ENCODE measurements at regions not wholly inside any gene's neighbourhood (a gene's known extent, or its start where the extent isn't known, plus 50 kb on each side); places are given as distances from the start of the nearest gene placed in this dataset.

DNA sequence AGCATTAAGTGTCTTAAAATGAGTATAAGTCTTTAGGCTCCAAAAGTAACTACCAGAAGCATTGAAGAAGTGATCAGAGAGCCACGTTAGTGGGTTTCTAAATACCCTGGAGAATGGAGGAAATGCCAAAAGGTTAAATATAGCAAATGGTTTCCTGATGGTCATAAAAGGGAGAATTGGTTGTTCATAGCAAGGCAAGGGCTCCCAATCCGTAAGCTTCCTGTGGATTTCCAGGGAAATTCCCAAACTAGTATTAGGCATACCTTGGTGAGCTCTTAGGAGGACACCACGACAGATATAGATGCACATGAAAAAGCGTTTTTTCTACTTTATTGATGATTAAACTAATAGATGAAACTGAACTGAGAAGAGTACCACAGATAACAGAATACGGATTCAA lies 410.9 kb downstream of the FOXO1 start:
- TF ChIP-seq HDGF (IDR thresholded peaks at IDR 0.05) = no peak
- TF ChIP-seq U2AF1 (optimal IDR thresholded peaks at IDR 0.05; ENCODE audit: low read depth, low read length) = no peak
- no peak for TF ChIP-seq ZFP36 (IDR thresholded peaks at IDR 0.05; ENCODE audit: low read depth, low read length, partially characterized antibody)
- no peak for TF ChIP-seq STAG1 (CRISPR knock-in tag; IDR thresholded peaks at IDR 0.05; ENCODE audit: borderline replicate concordance)
- no peak for TF ChIP-seq CREM (IDR thresholded peaks at IDR 0.05; ENCODE audit: low read depth)
- TF ChIP-seq, protein P1, sequence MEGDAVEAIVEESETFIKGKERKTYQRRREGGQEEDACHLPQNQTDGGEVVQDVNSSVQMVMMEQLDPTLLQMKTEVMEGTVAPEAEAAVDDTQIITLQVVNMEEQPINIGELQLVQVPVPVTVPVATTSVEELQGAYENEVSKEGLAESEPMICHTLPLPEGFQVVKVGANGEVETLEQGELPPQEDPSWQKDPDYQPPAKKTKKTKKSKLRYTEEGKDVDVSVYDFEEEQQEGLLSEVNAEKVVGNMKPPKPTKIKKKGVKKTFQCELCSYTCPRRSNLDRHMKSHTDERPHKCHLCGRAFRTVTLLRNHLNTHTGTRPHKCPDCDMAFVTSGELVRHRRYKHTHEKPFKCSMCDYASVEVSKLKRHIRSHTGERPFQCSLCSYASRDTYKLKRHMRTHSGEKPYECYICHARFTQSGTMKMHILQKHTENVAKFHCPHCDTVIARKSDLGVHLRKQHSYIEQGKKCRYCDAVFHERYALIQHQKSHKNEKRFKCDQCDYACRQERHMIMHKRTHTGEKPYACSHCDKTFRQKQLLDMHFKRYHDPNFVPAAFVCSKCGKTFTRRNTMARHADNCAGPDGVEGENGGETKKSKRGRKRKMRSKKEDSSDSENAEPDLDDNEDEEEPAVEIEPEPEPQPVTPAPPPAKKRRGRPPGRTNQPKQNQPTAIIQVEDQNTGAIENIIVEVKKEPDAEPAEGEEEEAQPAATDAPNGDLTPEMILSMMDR (IDR thresholded peaks at IDR 0.05 in 2 of 3, conservative IDR thresholded peaks at IDR 0.05 in 1 of 3; ENCODE audit: insufficient read depth in 2 of 3, low read depth in 1 of 3, low read length in 3 of 3) = no peak
- TF ChIP-seq BRF1 (IDR thresholded peaks at IDR 0.05; ENCODE audit: borderline replicate concordance, extremely low read depth, insufficient read length) = no peak
- no peak for TF ChIP-seq POLR2A (conservative IDR thresholded peaks at IDR 0.05)
- TF ChIP-seq HNRNPUL1 (IDR thresholded peaks at IDR 0.05; ENCODE audit: low read length) = no peak
- no peak for TF ChIP-seq NR2C2 (CRISPR knock-in tag; IDR thresholded peaks at IDR 0.05)
- TF ChIP-seq NR2C2 (tag; IDR thresholded peaks at IDR 0.05) = no peak
- no peak for TF ChIP-seq TEAD1 (CRISPR knock-in tag; IDR thresholded peaks at IDR 0.05)
- TF ChIP-seq, protein P2, sequence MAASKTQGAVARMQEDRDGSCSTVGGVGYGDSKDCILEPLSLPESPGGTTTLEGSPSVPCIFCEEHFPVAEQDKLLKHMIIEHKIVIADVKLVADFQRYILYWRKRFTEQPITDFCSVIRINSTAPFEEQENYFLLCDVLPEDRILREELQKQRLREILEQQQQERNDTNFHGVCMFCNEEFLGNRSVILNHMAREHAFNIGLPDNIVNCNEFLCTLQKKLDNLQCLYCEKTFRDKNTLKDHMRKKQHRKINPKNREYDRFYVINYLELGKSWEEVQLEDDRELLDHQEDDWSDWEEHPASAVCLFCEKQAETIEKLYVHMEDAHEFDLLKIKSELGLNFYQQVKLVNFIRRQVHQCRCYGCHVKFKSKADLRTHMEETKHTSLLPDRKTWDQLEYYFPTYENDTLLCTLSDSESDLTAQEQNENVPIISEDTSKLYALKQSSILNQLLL (CRISPR knock-in tag; IDR thresholded peaks at IDR 0.05; ENCODE audit: borderline replicate concordance) = no peak
- no peak for TF ChIP-seq POLR2G (IDR thresholded peaks at IDR 0.05; ENCODE audit: low read depth, low read length)
- no peak for TF ChIP-seq CHD1 (IDR thresholded peaks at IDR 0.05; ENCODE audit: low read length)
